HCT116 (cell line): ENCODE measurements at regions not wholly inside any gene's neighbourhood (a gene's known extent, or its start where the extent isn't known, plus 50 kb on each side); places are given as distances from the start of the nearest gene placed in this dataset.

Experiments
- CEBPB ChIP-seq: IDR thresholded peaks from 2 replicates; pipeline ENCODE4 v1.6.1; 2012; ENCODE audit warnings: low read depth
- EZH2phosphoT487 ChIP-seq: fragments of 200-600 bp; IDR thresholded peaks from 2 replicates; pipeline ENCODE4 v1.6.1; 2018; ENCODE audit warnings: antibody characterized with exemption, borderline replicate concordance
- JUND ChIP-seq: IDR thresholded peaks from 2 replicates; pipeline ENCODE4 v1.6.1; 2012
- MAX ChIP-seq: IDR thresholded peaks from 2 replicates; pipeline ENCODE4 v1.6.1; 2012
- POLR2A ChIP-seq: IDR thresholded peaks from 2 replicates; pipeline ENCODE4 v1.7.0; 2011; ENCODE audit warnings: borderline replicate concordance; ENCODE audit not compliant: insufficient read depth, insufficient read length; ENCODE audit errors: extremely low read depth
- POLR2AphosphoS5 ChIP-seq: IDR thresholded peaks from 2 replicates; pipeline ENCODE4 v1.6.1; 2011; ENCODE audit warnings: mild to moderate bottlenecking, low read depth, low read length, moderate library complexity
- RAD21 ChIP-seq: IDR thresholded peaks from 2 replicates; pipeline ENCODE4 v1.6.1; 2012; ENCODE audit warnings: low read depth, mild to moderate bottlenecking
- SP1 ChIP-seq: IDR thresholded peaks from 2 replicates; pipeline ENCODE4 v1.6.1; 2012; ENCODE audit warnings: low read depth
- SRF ChIP-seq: IDR thresholded peaks from 2 replicates; pipeline ENCODE4 v1.6.1; 2012; ENCODE audit warnings: low read depth
- YY1 ChIP-seq: IDR thresholded peaks from 2 replicates; pipeline ENCODE4 v1.6.1; 2011; ENCODE audit warnings: low read length, low read depth, moderate library complexity, mild to moderate bottlenecking; ENCODE audit not compliant: insufficient replicate concordance; ENCODE audit errors: extremely low read depth
- ZFX ChIP-seq: fragments of 450-650 bp; IDR thresholded peaks from 2 replicates; pipeline ENCODE4 v1.6.1; 2017
- TF ChIP-seq, protein P1 (sequence below), 3 experiments: fragments of 200-600 bp in 1 of 3; sonication (generic) in 1 of 3; IDR thresholded peaks in 2 of 3; conservative IDR thresholded peaks in 1 of 3; 2 replicates each; pipeline ENCODE4 v1.5.1; 2012 to 2017; ENCODE audit warnings: low read depth in 2 of 3, low read length in 2 of 3, antibody characterized with exemption in 1 of 3, borderline replicate concordance in 1 of 3, control low read depth in 1 of 3, mild to moderate bottlenecking in 1 of 3, mixed read lengths in 1 of 3, mixed run types in 1 of 3, moderate library complexity in 1 of 3; ENCODE audit not compliant: insufficient read depth in 1 of 3
- TF ChIP-seq, protein P2 (sequence below): IDR thresholded peaks from 2 replicates; pipeline ENCODE4 v1.6.1; 2012; ENCODE audit warnings: low read depth

- TF ChIP-seq, protein P1, sequence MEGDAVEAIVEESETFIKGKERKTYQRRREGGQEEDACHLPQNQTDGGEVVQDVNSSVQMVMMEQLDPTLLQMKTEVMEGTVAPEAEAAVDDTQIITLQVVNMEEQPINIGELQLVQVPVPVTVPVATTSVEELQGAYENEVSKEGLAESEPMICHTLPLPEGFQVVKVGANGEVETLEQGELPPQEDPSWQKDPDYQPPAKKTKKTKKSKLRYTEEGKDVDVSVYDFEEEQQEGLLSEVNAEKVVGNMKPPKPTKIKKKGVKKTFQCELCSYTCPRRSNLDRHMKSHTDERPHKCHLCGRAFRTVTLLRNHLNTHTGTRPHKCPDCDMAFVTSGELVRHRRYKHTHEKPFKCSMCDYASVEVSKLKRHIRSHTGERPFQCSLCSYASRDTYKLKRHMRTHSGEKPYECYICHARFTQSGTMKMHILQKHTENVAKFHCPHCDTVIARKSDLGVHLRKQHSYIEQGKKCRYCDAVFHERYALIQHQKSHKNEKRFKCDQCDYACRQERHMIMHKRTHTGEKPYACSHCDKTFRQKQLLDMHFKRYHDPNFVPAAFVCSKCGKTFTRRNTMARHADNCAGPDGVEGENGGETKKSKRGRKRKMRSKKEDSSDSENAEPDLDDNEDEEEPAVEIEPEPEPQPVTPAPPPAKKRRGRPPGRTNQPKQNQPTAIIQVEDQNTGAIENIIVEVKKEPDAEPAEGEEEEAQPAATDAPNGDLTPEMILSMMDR (IDR thresholded peaks at IDR 0.05 in 2 of 3, conservative IDR thresholded peaks at IDR 0.05 in 1 of 3; ENCODE audit: borderline replicate concordance in 1 of 3, insufficient read depth in 1 of 3, low read depth in 2 of 3, low read length in 2 of 3) = peak in 2 of 3 experiments; percentile 46 to 58; a peak in 3 of 6 replicates
- TF ChIP-seq SP1 (no peak), POLR2A (no peak), ZFX (no peak), RAD21 (peak; percentile 36; the same call in 1 of the 2 replicates), EZH2phosphoT487 (no peak), YY1 (no peak), CEBPB (no peak), SRF (no peak), POLR2AphosphoS5 (no peak), JUND (no peak), MAX (no peak)
- TF ChIP-seq, protein P2, sequence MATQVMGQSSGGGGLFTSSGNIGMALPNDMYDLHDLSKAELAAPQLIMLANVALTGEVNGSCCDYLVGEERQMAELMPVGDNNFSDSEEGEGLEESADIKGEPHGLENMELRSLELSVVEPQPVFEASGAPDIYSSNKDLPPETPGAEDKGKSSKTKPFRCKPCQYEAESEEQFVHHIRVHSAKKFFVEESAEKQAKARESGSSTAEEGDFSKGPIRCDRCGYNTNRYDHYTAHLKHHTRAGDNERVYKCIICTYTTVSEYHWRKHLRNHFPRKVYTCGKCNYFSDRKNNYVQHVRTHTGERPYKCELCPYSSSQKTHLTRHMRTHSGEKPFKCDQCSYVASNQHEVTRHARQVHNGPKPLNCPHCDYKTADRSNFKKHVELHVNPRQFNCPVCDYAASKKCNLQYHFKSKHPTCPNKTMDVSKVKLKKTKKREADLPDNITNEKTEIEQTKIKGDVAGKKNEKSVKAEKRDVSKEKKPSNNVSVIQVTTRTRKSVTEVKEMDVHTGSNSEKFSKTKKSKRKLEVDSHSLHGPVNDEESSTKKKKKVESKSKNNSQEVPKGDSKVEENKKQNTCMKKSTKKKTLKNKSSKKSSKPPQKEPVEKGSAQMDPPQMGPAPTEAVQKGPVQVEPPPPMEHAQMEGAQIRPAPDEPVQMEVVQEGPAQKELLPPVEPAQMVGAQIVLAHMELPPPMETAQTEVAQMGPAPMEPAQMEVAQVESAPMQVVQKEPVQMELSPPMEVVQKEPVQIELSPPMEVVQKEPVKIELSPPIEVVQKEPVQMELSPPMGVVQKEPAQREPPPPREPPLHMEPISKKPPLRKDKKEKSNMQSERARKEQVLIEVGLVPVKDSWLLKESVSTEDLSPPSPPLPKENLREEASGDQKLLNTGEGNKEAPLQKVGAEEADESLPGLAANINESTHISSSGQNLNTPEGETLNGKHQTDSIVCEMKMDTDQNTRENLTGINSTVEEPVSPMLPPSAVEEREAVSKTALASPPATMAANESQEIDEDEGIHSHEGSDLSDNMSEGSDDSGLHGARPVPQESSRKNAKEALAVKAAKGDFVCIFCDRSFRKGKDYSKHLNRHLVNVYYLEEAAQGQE = no peak
Measured at GRCh38 chr15:95024351-95024750, 793.0 kb downstream of the MCTP2 start.
